G401 (cell line): ENCODE measurements at regions not wholly inside any gene's neighbourhood (a gene's known extent, or its start where the extent isn't known, plus 50 kb on each side); places are given as distances from the start of the nearest gene placed in this dataset.
A peak's percentile ranks its signal among the peaks of the same experiment; 100 is the strongest.

Experiments
- DNase-seq: peaks from one replicate; pipeline ENCODE4 v3.0.0-alpha.2; 2015; ENCODE audit warnings: low spot score
- in situ Hi-C: cut with HindIII; loops from 2 replicates; pipeline ENCODE4 v1.10.0; 2016; ENCODE audit warnings: low sequenced_read_pairs, mixed read lengths

GRCh38 chrX:15931362-15931761 lies 76.7 kb upstream of the AP1S2 start:
- in situ Hi-C loops, result no loop called here
- no peak for DNase-seq

GRCh38 chrX:15930585-15930984 lies 76.0 kb upstream of the AP1S2 start:
- DNase-seq, result no peak
- in situ Hi-C loops, result no loop called here

- no peak for DNase-seq
- in situ Hi-C loops, result no loop called here
Observed at GRCh38 chrX:15929194-15929593, 74.6 kb upstream of the AP1S2 start.

- no peak for DNase-seq
- in situ Hi-C loops, result no loop called here
Observed at GRCh38 chrX:15926622-15927021, 72.0 kb upstream of the AP1S2 start.

GRCh38 chrX:15918003-15918402 lies 63.4 kb upstream of the AP1S2 start:
- no peak for DNase-seq
- in situ Hi-C loops, result no loop called here

GRCh38 chrX:15916704-15917084 lies 62.1 kb upstream of the AP1S2 start:
- DNase-seq, result no peak
- in situ Hi-C loops, result no loop called here

GRCh38 chrX:15915959-15916703 lies 61.5 kb upstream of the AP1S2 start:
- in situ Hi-C loops, result no loop called here
- no peak for DNase-seq

- in situ Hi-C loops, result no loop called here
- peak; percentile 64 for DNase-seq
Observed at GRCh38 chrX:15914486-15914885, 59.9 kb upstream of the AP1S2 start.

- peak; percentile 69 for DNase-seq
- in situ Hi-C loops, result no loop called here
Observed at GRCh38 chrX:15913146-15913545, 58.5 kb upstream of the AP1S2 start.

- in situ Hi-C loops, result no loop called here
- DNase-seq, result peak; percentile 47
Observed at GRCh38 chrX:15911734-15912550, 57.3 kb upstream of the AP1S2 start.

GRCh38 chrX:15909605-15910004 lies 55.0 kb upstream of the AP1S2 start:
- in situ Hi-C loops, result no loop called here
- no peak for DNase-seq

- no peak for DNase-seq
- in situ Hi-C loops, result no loop called here
Observed at GRCh38 chrX:15908603-15909290, 54.1 kb upstream of the AP1S2 start.

GRCh38 chrX:15906041-15906943 lies 51.7 kb upstream of the AP1S2 start:
- in situ Hi-C loops, result no loop called here
- DNase-seq, result peak; percentile 62
